Smooth muscle cell (in vitro differentiated cells): ENCODE measurements at regions not wholly inside any gene's neighbourhood (a gene's known extent, or its start where the extent isn't known, plus 50 kb on each side); places are given as distances from the start of the nearest gene placed in this dataset.

Experiments
- DNase-seq: peaks from one replicate; lab custom pipeline; 2025; ENCODE audit not compliant: unreplicated experiment; lab: John Stamatoyannopoulos, UW
- H2AFZ ChIP-seq: fragments of 200-600 bp; sonication (generic); 2 replicates; pipeline ENCODE4 v1.6.0; 2016; ENCODE audit warnings: antibody characterized with exemption, low read depth, mild to moderate bottlenecking
- H3F3A ChIP-seq: fragments of 200-600 bp; sonication (generic); 2 replicates; pipeline ENCODE4 v1.6.0; 2017; ENCODE audit warnings: antibody characterized with exemption, low read depth
- H3K27ac ChIP-seq: fragments of 200-600 bp; sonication (generic); 2 replicates; pipeline ENCODE4 v1.5.1; 2016; ENCODE audit warnings: low read depth, mild to moderate bottlenecking
- H3K27me3 ChIP-seq: fragments of 200-600 bp; sonication (generic); 2 replicates; pipeline ENCODE4 v1.6.1; 2016; ENCODE audit warnings: low read depth, mild to moderate bottlenecking
- H3K36me3 ChIP-seq: fragments of 200-600 bp; sonication (generic); 2 replicates; pipeline ENCODE4 v1.5.1; 2016; ENCODE audit warnings: low read depth
- H3K4me1 ChIP-seq: fragments of 200-600 bp; sonication (generic); 2 replicates; pipeline ENCODE4 v1.5.1; 2016; ENCODE audit warnings: low read depth
- H3K4me2 ChIP-seq: fragments of 200-600 bp; sonication (generic); 2 replicates; pipeline ENCODE4 v1.6.0; 2016; ENCODE audit warnings: mild to moderate bottlenecking
- H3K4me3 ChIP-seq: fragments of 200-600 bp; sonication (generic); 2 replicates; pipeline ENCODE4 v1.5.1; 2016; ENCODE audit warnings: mild to moderate bottlenecking
- H3K79me2 ChIP-seq: fragments of 200-600 bp; sonication (generic); 2 replicates; pipeline ENCODE4 v1.6.0; 2016; ENCODE audit warnings: low read depth, mild to moderate bottlenecking
- H3K9ac ChIP-seq: fragments of 200-600 bp; sonication (generic); 2 replicates; pipeline ENCODE4 v1.6.0; 2016; ENCODE audit warnings: low read depth
- H3K9me3 ChIP-seq: fragments of 200-600 bp; sonication (generic); replicated peaks from 2 replicates; pipeline ENCODE4 v1.5.1; 2016; ENCODE audit warnings: low read depth
- H4K20me1 ChIP-seq: fragments of 200-600 bp; sonication (generic); 2 replicates; pipeline ENCODE4 v1.6.0; 2016; ENCODE audit warnings: low read depth
- WGBS: methylation state at CpG from one replicate; pipeline ENCODE4 v1.1.7; 2016; ENCODE audit warnings: low lambda C conversion rate; 5-methylcytosine and 5-hydroxymethylcytosine counted together
- TF ChIP-seq, protein P1 (sequence below): fragments of 200-600 bp; sonication (generic); IDR thresholded peaks from 2 replicates; pipeline ENCODE4 v1.5.1; 2017; ENCODE audit warnings: borderline replicate concordance, mild to moderate bottlenecking, antibody characterized with exemption; ENCODE audit not compliant: insufficient read depth, poor library complexity, severe bottlenecking

DNA sequence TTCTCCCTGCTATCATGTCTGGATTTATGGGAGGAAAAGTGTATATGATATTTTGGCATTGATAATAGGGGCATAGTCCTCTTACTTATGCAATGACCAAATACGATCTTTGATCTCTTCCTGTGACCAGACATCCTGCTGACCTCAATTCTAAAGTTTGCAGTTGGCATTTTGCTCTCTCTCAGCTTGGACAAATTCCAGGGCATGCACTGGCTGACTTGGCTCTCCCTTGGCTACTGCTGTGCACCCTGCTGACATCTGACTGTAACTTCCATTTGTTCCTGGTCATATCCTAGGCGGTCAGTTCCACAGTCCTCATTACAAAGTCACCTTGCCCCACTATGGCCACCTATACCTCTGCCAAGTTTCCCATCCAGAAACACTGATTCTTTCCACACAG, 380.7 kb upstream of the NR5A2 start:
- Histone ChIP-seq H3F3A (no peaks in the 10 kb centered on the region), H3K36me3 (no peaks in the 10 kb centered on the region), H2AFZ (no peak overlapping the region), H3K9ac (no peak overlapping the region), H3K79me2 (no peaks in the 10 kb centered on the region), H3K4me3 (no peak overlapping the region), H3K4me1 (no peaks in the 10 kb centered on the region), H4K20me1 (no peaks in the 10 kb centered on the region), H3K9me3 (no peaks in the 10 kb centered on the region), H3K4me2 (no peak overlapping the region), H3K27ac (no peak overlapping the region), H3K27me3 (no peaks in the 10 kb centered on the region)
- 93% methylated on average over 2 of the region's 2 CpGs for WGBS
- TF ChIP-seq, protein P1, sequence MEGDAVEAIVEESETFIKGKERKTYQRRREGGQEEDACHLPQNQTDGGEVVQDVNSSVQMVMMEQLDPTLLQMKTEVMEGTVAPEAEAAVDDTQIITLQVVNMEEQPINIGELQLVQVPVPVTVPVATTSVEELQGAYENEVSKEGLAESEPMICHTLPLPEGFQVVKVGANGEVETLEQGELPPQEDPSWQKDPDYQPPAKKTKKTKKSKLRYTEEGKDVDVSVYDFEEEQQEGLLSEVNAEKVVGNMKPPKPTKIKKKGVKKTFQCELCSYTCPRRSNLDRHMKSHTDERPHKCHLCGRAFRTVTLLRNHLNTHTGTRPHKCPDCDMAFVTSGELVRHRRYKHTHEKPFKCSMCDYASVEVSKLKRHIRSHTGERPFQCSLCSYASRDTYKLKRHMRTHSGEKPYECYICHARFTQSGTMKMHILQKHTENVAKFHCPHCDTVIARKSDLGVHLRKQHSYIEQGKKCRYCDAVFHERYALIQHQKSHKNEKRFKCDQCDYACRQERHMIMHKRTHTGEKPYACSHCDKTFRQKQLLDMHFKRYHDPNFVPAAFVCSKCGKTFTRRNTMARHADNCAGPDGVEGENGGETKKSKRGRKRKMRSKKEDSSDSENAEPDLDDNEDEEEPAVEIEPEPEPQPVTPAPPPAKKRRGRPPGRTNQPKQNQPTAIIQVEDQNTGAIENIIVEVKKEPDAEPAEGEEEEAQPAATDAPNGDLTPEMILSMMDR = no peak
- DNase-seq = no peak

DNA sequence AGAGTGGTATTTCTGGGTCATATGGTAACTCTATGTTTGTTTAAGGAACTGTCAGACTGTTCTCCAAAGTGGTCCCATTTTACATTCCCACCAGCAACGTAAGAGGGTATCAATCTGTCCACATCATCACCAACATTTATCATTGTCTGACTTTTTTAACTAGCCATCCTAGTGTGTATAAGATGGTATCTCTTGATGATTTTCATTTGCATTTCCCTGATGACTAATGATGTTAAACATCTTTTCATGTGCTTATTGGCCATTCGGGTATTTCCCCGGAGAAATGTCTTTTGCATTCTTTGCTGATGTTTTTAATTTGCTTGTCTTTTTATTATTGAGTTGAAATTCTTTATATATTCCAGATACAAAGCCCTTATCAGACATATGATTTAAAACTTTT, 370.1 kb upstream of the NR5A2 start:
- no peak overlapping the region for H3K9ac ChIP-seq
- WGBS = 83% methylated on average over 3 of the region's 3 CpGs
- DNase-seq = no peak
- no peaks in the 10 kb centered on the region for H4K20me1 ChIP-seq
- no peaks in the 10 kb centered on the region for H3K4me1 ChIP-seq
- H2AFZ ChIP-seq = no peak overlapping the region
- H3K36me3 ChIP-seq = no peaks in the 10 kb centered on the region
- no peak overlapping the region for H3K4me3 ChIP-seq
- H3K27ac ChIP-seq = no peak overlapping the region
- no peaks in the 10 kb centered on the region for H3K9me3 ChIP-seq
- TF ChIP-seq, protein P1 = no peak
- no peaks in the 10 kb centered on the region for H3F3A ChIP-seq
- H3K27me3 ChIP-seq = no peaks in the 10 kb centered on the region
- no peak overlapping the region for H3K4me2 ChIP-seq
- H3K79me2 ChIP-seq = no peaks in the 10 kb centered on the region

DNA sequence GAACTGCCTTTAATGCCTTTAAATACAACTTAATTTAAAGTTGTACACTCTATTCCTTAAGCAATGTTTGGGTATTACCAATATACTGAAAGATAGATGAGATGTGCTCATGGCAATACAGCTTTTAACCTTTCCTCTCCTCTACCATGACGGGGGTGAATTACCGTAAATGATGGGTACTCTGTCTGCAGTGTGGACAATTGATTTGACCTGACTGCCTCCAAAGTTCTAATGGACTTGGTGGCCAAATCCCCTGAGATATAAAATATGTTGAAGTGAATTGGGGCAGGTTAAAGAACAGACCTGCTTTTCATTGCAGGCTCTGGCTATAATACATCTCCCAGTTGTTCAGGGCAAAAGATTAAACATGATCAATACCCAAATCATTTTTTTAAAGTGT, 367.4 kb upstream of the NR5A2 start:
- no peak for DNase-seq
- Histone ChIP-seq H3K4me2 (no peak overlapping the region), H3K9ac (no peak overlapping the region), H3K27ac (no peak overlapping the region), H3K27me3 (no peaks in the 10 kb centered on the region), H2AFZ (no peak overlapping the region), H3K36me3 (no peaks in the 10 kb centered on the region), H3K79me2 (no peaks in the 10 kb centered on the region), H3K9me3 (no peaks in the 10 kb centered on the region), H3K4me3 (no peak overlapping the region), H4K20me1 (no peaks in the 10 kb centered on the region), H3F3A (no peaks in the 10 kb centered on the region), H3K4me1 (no peaks in the 10 kb centered on the region)
- 90% methylated on average over 2 of the region's 2 CpGs for WGBS
- TF ChIP-seq, protein P1 = no peak

DNA sequence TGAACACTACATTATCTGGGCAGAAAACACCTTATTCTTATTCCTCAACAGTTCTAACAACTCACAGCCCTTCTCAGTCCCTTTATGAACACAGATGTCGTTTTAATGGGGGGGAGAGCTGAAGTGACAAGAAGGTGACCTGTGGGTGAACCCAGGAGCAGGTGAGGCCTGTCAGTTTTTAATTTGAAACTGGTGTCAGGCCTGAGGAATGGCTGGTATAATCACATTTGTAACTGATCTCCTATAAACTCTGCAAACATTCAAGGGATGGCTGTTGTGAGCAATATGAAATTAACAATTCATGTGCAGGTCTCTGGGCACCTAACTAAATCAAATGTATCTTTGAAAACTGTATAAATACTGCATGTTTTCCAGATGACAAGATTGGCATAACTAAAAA, 362.1 kb upstream of the NR5A2 start:
- H4K20me1 ChIP-seq = no peaks in the 10 kb centered on the region
- WGBS = 81% methylated on average over 1 of the region's 1 CpG

More for the DNA sequence above, 362.1 kb upstream of the NR5A2 start:
- TF ChIP-seq, protein P1 = no peak
- no peaks in the 10 kb centered on the region for H3K36me3 ChIP-seq
- H3K27ac ChIP-seq = no peak overlapping the region
- no peaks in the 10 kb centered on the region for H3K27me3 ChIP-seq
- no peaks in the 10 kb centered on the region for H3K79me2 ChIP-seq
- no peak overlapping the region for H3K4me2 ChIP-seq
- H3F3A ChIP-seq = no peaks in the 10 kb centered on the region
- no peak overlapping the region for H3K4me3 ChIP-seq
- no peak overlapping the region for H2AFZ ChIP-seq
- no peaks in the 10 kb centered on the region for H3K4me1 ChIP-seq
- DNase-seq = no peak
- H3K9me3 ChIP-seq = no peaks in the 10 kb centered on the region
- H3K9ac ChIP-seq = no peak overlapping the region
